ENCODE measurements at regions not wholly inside any gene's neighbourhood (a gene's known extent, or its start where the extent isn't known, plus 50 kb on each side); places are given as distances from the start of the nearest gene placed in this dataset.

DNA sequence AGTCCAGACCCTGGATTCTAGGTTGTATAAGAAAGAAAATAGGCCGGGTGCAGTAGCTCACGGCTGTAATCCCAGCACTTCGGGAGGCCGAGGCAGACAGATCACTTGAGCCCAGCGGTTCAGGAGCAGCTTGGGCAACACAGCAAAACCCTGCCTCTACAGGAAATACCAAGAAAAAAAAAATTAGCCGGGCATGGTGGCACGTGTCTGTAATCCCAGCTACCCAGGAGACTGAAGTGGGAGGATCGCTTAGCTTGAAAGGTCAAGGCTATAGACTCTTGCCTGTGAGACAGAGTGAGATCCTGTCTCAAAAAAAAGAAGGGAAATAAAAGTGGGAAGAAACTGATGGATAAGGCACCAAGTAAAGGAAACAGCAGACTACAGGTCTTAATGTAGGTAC is 287.9 kb upstream of the KLF14 start:
- DNase-seq (ENCODE audit: low read depth): no peak
- TF ChIP-seq CTCF (IDR thresholded peaks at IDR 0.05; ENCODE audit: insufficient read depth, low read length, poor library complexity, severe bottlenecking): no peak
- H3K36me3 ChIP-seq (ENCODE audit: control insufficient read depth, insufficient read depth, low read length): no peaks in the 10 kb centered on the region
- H3K4me3 ChIP-seq (ENCODE audit: low read depth, low read length): no peak overlapping the region
- no peaks in the 10 kb centered on the region for H3K27me3 ChIP-seq (ENCODE audit: control insufficient read depth, insufficient read depth, low read length)

DNA sequence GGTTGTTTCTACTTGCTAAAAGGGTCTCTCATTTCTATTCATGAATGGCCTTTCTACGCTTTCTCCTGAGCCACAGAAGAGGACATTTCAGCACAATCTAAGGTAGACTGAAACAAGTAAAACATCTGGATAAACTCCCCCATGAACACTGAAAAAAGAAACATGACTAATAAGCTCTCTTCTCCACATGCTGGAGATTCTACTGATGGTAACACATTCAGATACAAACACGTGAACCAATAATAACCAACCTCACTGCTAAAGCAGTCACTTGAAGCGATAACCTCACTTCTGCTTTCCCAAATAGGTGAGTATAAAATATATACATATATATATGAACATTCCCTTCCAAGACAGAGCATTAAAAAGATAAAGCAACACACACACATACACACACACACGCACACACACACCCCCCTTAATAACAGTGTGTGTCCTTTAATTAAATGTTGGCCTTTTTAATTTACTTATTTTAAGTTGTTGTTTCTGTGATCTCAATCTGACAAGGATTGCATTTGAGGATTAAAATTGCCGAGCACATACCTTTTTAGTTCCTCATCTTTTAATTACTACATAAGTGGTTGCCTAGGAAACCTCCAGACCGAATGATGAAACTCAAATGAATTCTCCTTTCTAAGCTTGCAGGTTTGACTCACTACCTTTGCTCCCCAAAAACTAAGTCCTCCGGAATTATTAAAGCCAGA is 292.4 kb upstream of the KLF14 start:
- TF ChIP-seq CTCF (IDR thresholded peaks at IDR 0.05; ENCODE audit: insufficient read depth, low read length, poor library complexity, severe bottlenecking): no peak
- DNase-seq (ENCODE audit: low read depth): no peak
- Histone ChIP-seq H3K4me3 (ENCODE audit: low read depth, low read length) (no peak overlapping the region), H3K27me3 (ENCODE audit: control insufficient read depth, insufficient read depth, low read length) (no peaks in the 10 kb centered on the region), H3K36me3 (ENCODE audit: control insufficient read depth, insufficient read depth, low read length) (no peaks in the 10 kb centered on the region)

DNA sequence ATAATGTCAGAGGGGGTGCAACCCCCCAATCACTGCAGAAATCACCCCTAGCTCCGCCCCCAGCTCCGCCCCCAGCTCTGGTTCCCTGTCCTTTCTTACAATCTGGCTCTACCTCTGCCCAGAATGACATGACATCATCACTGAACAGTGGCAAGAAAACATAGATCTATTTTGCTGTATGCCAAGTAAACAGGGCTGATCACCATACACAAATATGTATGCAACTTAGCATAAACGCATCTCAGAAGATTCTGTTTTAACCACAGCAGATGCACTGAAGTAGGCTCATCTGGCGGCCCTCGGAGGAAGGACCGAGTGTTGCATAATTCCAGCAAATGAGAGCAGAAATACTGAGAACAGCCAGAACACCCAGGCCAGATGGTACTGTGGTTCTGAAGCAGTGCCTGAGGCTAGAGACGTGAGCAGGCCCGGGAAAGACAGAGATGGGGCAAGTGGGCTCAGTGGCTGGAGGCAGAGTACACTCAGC is 293.3 kb upstream of the KLF14 start:
- H3K36me3 ChIP-seq (ENCODE audit: control insufficient read depth, insufficient read depth, low read length): no peaks in the 10 kb centered on the region
- no peak for TF ChIP-seq CTCF (IDR thresholded peaks at IDR 0.05; ENCODE audit: insufficient read depth, low read length, poor library complexity, severe bottlenecking)
- no peaks in the 10 kb centered on the region for H3K27me3 ChIP-seq (ENCODE audit: control insufficient read depth, insufficient read depth, low read length)
- no peak overlapping the region for H3K4me3 ChIP-seq (ENCODE audit: low read depth, low read length)
- no peak for DNase-seq (ENCODE audit: low read depth)

DNA sequence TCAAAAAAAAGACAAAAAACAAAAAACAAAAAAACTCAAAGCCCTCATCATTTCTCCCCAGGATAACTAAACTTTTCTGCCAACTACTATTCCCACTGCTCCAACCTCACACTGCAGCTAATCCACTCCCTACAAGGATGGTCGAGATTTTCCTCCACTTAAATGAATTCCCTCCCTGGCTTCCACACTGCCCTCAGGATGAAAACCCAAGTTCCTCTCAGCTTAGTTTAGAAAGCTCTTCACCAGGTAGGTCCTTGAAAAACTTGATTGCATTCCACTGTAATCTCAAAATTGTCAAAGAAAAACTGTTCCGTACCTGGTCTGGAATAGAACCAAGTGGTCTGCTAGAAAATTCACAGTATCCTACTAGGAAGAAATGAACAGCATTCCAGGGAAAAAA is 294.3 kb upstream of the KLF14 start:
- no peak overlapping the region for H3K4me3 ChIP-seq (ENCODE audit: low read depth, low read length)
- TF ChIP-seq CTCF (IDR thresholded peaks at IDR 0.05; ENCODE audit: insufficient read depth, low read length, poor library complexity, severe bottlenecking): no peak
- no peaks in the 10 kb centered on the region for H3K36me3 ChIP-seq (ENCODE audit: control insufficient read depth, insufficient read depth, low read length)
- no peak for DNase-seq (ENCODE audit: low read depth)
- H3K27me3 ChIP-seq (ENCODE audit: control insufficient read depth, insufficient read depth, low read length): no peaks in the 10 kb centered on the region

GRCh38 chr7:131029002-131029401 is 295.0 kb upstream of the KLF14 start:
- no peak for TF ChIP-seq CTCF (IDR thresholded peaks at IDR 0.05; ENCODE audit: insufficient read depth, low read length, poor library complexity, severe bottlenecking)
- no peaks in the 10 kb centered on the region for H3K36me3 ChIP-seq (ENCODE audit: control insufficient read depth, insufficient read depth, low read length)
- no peak overlapping the region for H3K4me3 ChIP-seq (ENCODE audit: low read depth, low read length)
- no peak for DNase-seq (ENCODE audit: low read depth)
- no peaks in the 10 kb centered on the region for H3K27me3 ChIP-seq (ENCODE audit: control insufficient read depth, insufficient read depth, low read length)

Data from kidney epithelial cell (primary cell).